ENCODE measurements at regions not wholly inside any gene's neighbourhood (a gene's known extent, or its start where the extent isn't known, plus 50 kb on each side); places are given as distances from the start of the nearest gene placed in this dataset.

- Histone ChIP-seq H3K27me3 (ENCODE audit: control insufficient read depth in 3 of 3, insufficient read depth in 3 of 3, low read length in 2 of 3) (no peaks in the 10 kb centered on the region), H3K27ac (ENCODE audit: low read depth in 1 of 2, low read length in 1 of 2) (no peak overlapping the region), H3K36me3 (ENCODE audit: control insufficient read depth in 4 of 4, insufficient read depth in 4 of 4, low read length in 4 of 4) (no peaks in the 10 kb centered on the region), H3K4me1 (ENCODE audit: control insufficient read depth in 5 of 5, insufficient read depth in 5 of 5, low read length in 5 of 5) (no peaks in the 10 kb centered on the region), H3K4me3 (no peak overlapping the region), H3K9me3 (ENCODE audit: control insufficient read depth in 4 of 4, insufficient read depth in 3 of 4, low read length in 3 of 4) (peaks cover 0 to 8% (median 2%) of the 10 kb centered on the region in 4 donors), H3K9ac (ENCODE audit: insufficient read depth in 1 of 2, low read length in 2 of 2) (no peak overlapping the region)
- WGBS, 2 donors = 92 to 95% methylated on average over 1 of the region's 1 CpG
- ATAC-seq (ENCODE audit: insufficient read depth, low FRiP score) (no peak), DNase-seq (no peak)
- no peak for TF ChIP-seq CTCF (IDR thresholded peaks at IDR 0.05; ENCODE audit: control extremely low read depth, extremely low read depth)
Observed at GRCh38 chr16:54672500-54672899, 258.2 kb upstream of the IRX5 start.

GRCh38 chr16:54657709-54658102 lies 273.0 kb upstream of the IRX5 start:
- ATAC-seq (ENCODE audit: insufficient read depth, low FRiP score) (no peak), DNase-seq (no peak)
- WGBS, 2 donors = 65 to 85% methylated on average over 2 of the region's 2 CpGs
- H3K36me3 ChIP-seq (ENCODE audit: control insufficient read depth in 4 of 4, insufficient read depth in 4 of 4, low read length in 4 of 4) = no peaks in the 10 kb centered on the region
- TF ChIP-seq CTCF (IDR thresholded peaks at IDR 0.05; ENCODE audit: control extremely low read depth, extremely low read depth) = no peak
- peaks cover 0 to 8% (median 0%) of the 10 kb centered on the region in 3 donors for H3K27me3 ChIP-seq (ENCODE audit: control insufficient read depth in 3 of 3, insufficient read depth in 3 of 3, low read length in 2 of 3)
- no peak overlapping the region for H3K9ac ChIP-seq (ENCODE audit: insufficient read depth in 1 of 2, low read length in 2 of 2)
- no peak overlapping the region for H3K4me3 ChIP-seq
- H3K4me1 ChIP-seq (ENCODE audit: control insufficient read depth in 5 of 5, insufficient read depth in 5 of 5, low read length in 5 of 5) = peaks cover 3 to 18% (median 5%) of the 10 kb centered on the region in 5 donors
- peak overlapping the region in 1 of 2 donors; percentile 20 for H3K27ac ChIP-seq (ENCODE audit: low read depth in 1 of 2, low read length in 1 of 2)
- H3K9me3 ChIP-seq (ENCODE audit: control insufficient read depth in 4 of 4, insufficient read depth in 3 of 4, low read length in 3 of 4) = peaks cover 0 to 7% (median 3%) of the 10 kb centered on the region in 4 donors

- ATAC-seq (ENCODE audit: insufficient read depth, low FRiP score) (peak; percentile 63), DNase-seq (no peak)
- Histone ChIP-seq H3K4me3 (no peak overlapping the region), H3K27ac (ENCODE audit: low read depth in 1 of 2, low read length in 1 of 2) (peak overlapping the region in 1 of 2 donors; percentile 20), H3K36me3 (ENCODE audit: control insufficient read depth in 4 of 4, insufficient read depth in 4 of 4, low read length in 4 of 4) (no peaks in the 10 kb centered on the region), H3K27me3 (ENCODE audit: control insufficient read depth in 3 of 3, insufficient read depth in 3 of 3, low read length in 2 of 3) (peaks cover 0 to 8% (median under 1%) of the 10 kb centered on the region in 3 donors), H3K4me1 (ENCODE audit: control insufficient read depth in 5 of 5, insufficient read depth in 5 of 5, low read length in 5 of 5) (peaks cover 3 to 18% (median 5%) of the 10 kb centered on the region in 5 donors), H3K9ac (ENCODE audit: insufficient read depth in 1 of 2, low read length in 2 of 2) (no peak overlapping the region), H3K9me3 (ENCODE audit: control insufficient read depth in 4 of 4, insufficient read depth in 3 of 4, low read length in 3 of 4) (peaks cover 0 to 7% (median 3%) of the 10 kb centered on the region in 4 donors)
- no peak for TF ChIP-seq CTCF (IDR thresholded peaks at IDR 0.05; ENCODE audit: control extremely low read depth, extremely low read depth)
- 81 to 89% methylated on average over 5 of the region's 5 CpGs for WGBS, 2 donors
Observed at GRCh38 chr16:54657058-54657708, 273.5 kb upstream of the IRX5 start.
